GM12878 (cell line): ENCODE measurements at regions not wholly inside any gene's neighbourhood (a gene's known extent, or its start where the extent isn't known, plus 50 kb on each side); places are given as distances from the start of the nearest gene placed in this dataset.

Source experiments
- ATAC-seq: fragments of 200-7000 bp; cut with Tn5 transposase; 3 replicates; pipeline ENCODE4 v1.9.1; 2020; ENCODE audit warnings: mild to moderate bottlenecking, moderate library complexity
- BruUV-seq: library from RNA; stranded (reverse); fragments of 400-500 nt; replicated peaks from 2 replicates; lab custom pipeline; 2021; lab: Mats Ljungman, UMichigan
- CTCF ChIA-PET: fragments of 300-600 bp; sonication (Branson Sonifier 250); formaldehyde crosslinking; extraction: SDS; loops from one replicate; lab custom pipeline; 2021; ENCODE audit warnings: inconsistent platforms; lab: Yijun Ruan, JAX
- POLR2A ChIA-PET: fragments of 350-600 bp; formaldehyde crosslinking; extraction: SDS; loops from one replicate; lab custom pipeline; 2021; ENCODE audit warnings: inconsistent platforms; lab: Charles Lee
- RAD21 ChIA-PET: fragments of 300-600 bp; sonication (Branson Sonifier 250); formaldehyde crosslinking; loops from one replicate; lab custom pipeline; 2023; ENCODE audit warnings: antibody characterized with exemption; ENCODE audit not compliant: unreplicated experiment; lab: Charles Lee
- SMC1A ChIA-PET: fragments of 300-600 bp; sonication (Branson Sonifier 250); formaldehyde crosslinking; loops from one replicate; lab custom pipeline; 2023; ENCODE audit not compliant: unreplicated experiment, uncharacterized antibody; lab: Charles Lee
- DNase-seq: peaks from one replicate; pipeline ENCODE4 v3.0.0-alpha.2; 2011; ENCODE audit warnings: low read depth, low spot score
- FAIRE-seq: peaks from 3 replicates; lab custom pipeline; 2011; peaks lifted over from hg19 to GRCh38; lab: Jason Lieb, UNC
- H2AFZ ChIP-seq: 2 replicates; pipeline ENCODE4 v1.6.0; 2011; ENCODE audit warnings: low read depth, low read length, control low read depth; ENCODE audit not compliant: control insufficient read depth
- H3K27ac ChIP-seq: 2 replicates; pipeline ENCODE4 v1.5.1; 2011; ENCODE audit warnings: control low read depth; ENCODE audit not compliant: control insufficient read depth, insufficient read depth
- H3K27me3 ChIP-seq, 2 experiments: replicated peaks in 1 of 2; 2 replicates each; pipeline versions ENCODE4 v1.6.0 to v1.6.1; 2011; ENCODE audit warnings: low read length in 1 of 2; ENCODE audit not compliant: control insufficient read depth in 2 of 2, insufficient read depth in 2 of 2
- H3K36me3 ChIP-seq, 2 experiments: 2 replicates each; pipeline ENCODE4 v1.5.1; 2011; ENCODE audit warnings: low read length in 1 of 2; ENCODE audit not compliant: control insufficient read depth in 2 of 2, insufficient read depth in 2 of 2
- H3K4me1 ChIP-seq: 2 replicates; pipeline ENCODE4 v1.6.1; 2011; ENCODE audit warnings: mild to moderate bottlenecking, low read length, moderate library complexity, mixed read lengths; ENCODE audit not compliant: control insufficient read depth, insufficient read depth
- H3K4me2 ChIP-seq: 2 replicates; pipeline ENCODE4 v1.6.0; 2011; ENCODE audit warnings: control low read depth; ENCODE audit not compliant: control insufficient read depth, insufficient read depth
- H3K4me3 ChIP-seq: fragments of 200-600 bp; sonication (generic); 2 replicates; pipeline ENCODE4 v1.5.1; 2016
- H3K79me2 ChIP-seq: 2 replicates; pipeline ENCODE4 v1.6.0; 2011; ENCODE audit warnings: low read length; ENCODE audit not compliant: control insufficient read depth, insufficient read depth
- H3K9ac ChIP-seq: 2 replicates; pipeline ENCODE4 v1.8.0; 2011; ENCODE audit warnings: low read length, control low read depth, mixed read lengths; ENCODE audit not compliant: control insufficient read depth, insufficient read depth
- H3K9me3 ChIP-seq: replicated peaks from 3 replicates; pipeline ENCODE4 v1.5.1; 2011; ENCODE audit warnings: mild to moderate bottlenecking, low read length; ENCODE audit not compliant: control insufficient read depth, insufficient read depth
- H4K20me1 ChIP-seq: 2 replicates; pipeline ENCODE4 v1.6.0; 2011; ENCODE audit not compliant: control insufficient read depth, insufficient read depth
- FOS ChIP-seq: IDR thresholded peaks from 3 replicates; pipeline ENCODE4 v1.6.1; 2011; ENCODE audit warnings: borderline replicate concordance; ENCODE audit not compliant: insufficient read length; ENCODE audit errors: extremely low read depth
- NR2C1 ChIP-seq: fragments of 450-650 bp; IDR thresholded peaks from 2 replicates; pipeline ENCODE4 v1.6.1; 2017; ENCODE audit warnings: antibody characterized with exemption, mild to moderate bottlenecking, moderate library complexity
- POLR2AphosphoS2 ChIP-seq: IDR thresholded peaks from 2 replicates; pipeline ENCODE4 v1.6.1; 2011; ENCODE audit warnings: low read depth, mild to moderate bottlenecking, low read length, improper control_type of control experiment, moderate library complexity
- ZNF207 ChIP-seq: fragments of 450-650 bp; IDR thresholded peaks from 2 replicates; pipeline ENCODE4 v1.6.1; 2014; ENCODE audit warnings: antibody characterized with exemption, mild to moderate bottlenecking, borderline replicate concordance
- ZNF384 ChIP-seq: IDR thresholded peaks from 2 replicates; pipeline ENCODE4 v1.6.1; 2012; ENCODE audit warnings: low read depth, mild to moderate bottlenecking, low read length, improper control_type of control experiment, borderline replicate concordance
- WGBS: methylation state at CpG from one replicate; pipeline ENCODE4 v1.1.6; 2016; ENCODE audit warnings: low lambda C conversion rate; ENCODE audit not compliant: insufficient replicate concordance, insufficient coverage; ENCODE audit errors: missing lambda C conversion rate; 5-methylcytosine and 5-hydroxymethylcytosine counted together
- in situ Hi-C: fragments of 300-500 bp; cut with MboI; formaldehyde crosslinking; loops from 9 replicates; pipeline ENCODE4 v1.14.3; 2018; ENCODE audit warnings: mixed read lengths
- intact Hi-C: fragments of 100-400 bp; cut with micrococcal nuclease; formaldehyde crosslinking; loops from one replicate; pipeline ENCODE4 v1.14.2; 2022; ENCODE audit not compliant: unreplicated experiment
- TF ChIP-seq, protein P1 (sequence below): fragments of 450-650 bp; formaldehyde crosslinking; IDR thresholded peaks from 2 replicates; pipeline ENCODE4 v1.5.0; 2022; ENCODE audit warnings: mild to moderate bottlenecking, missing genetic modification characterization

DNA sequence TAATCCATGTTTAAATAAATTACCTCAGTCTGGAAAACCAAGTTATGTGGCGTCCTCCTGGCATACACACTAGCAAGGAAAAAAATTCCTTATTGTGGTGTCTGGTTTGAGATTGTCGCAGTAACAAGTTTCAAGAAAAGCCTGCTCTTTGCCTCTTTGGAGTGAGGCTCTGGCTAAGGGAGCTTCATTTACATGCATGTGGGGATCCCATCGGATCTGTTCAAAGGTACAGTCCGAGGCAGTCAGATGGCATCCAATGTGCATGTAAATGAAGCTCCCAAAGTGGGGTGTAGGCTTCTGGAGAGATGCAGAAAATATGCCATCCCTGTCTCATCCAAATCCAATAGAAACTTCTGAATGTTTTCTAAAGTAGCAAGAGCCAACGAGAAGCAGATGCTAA, 199.5 kb upstream of the FBXL4 start:
- CTCF ChIA-PET = interaction anchor here (1.1 to 1.4 kb wide), 4 partner anchors 9 to 95 kb away, joined by 3 to 9 read pairs (median 4); no protein-coding TSS in a partner anchor
- POLR2A ChIA-PET = no interaction called here
- Histone ChIP-seq H3K36me3 (no peaks in the 10 kb centered on the region), H2AFZ (no peak overlapping the region), H3K4me3 (no peak overlapping the region), H3K27ac (no peak overlapping the region)
- SMC1A ChIA-PET = no interaction called here
- 25% methylated on average over 5 of the region's 5 CpGs for WGBS
- no TSS peak for BruUV-seq
- no peak for ATAC-seq
- TF ChIP-seq, protein P1, sequence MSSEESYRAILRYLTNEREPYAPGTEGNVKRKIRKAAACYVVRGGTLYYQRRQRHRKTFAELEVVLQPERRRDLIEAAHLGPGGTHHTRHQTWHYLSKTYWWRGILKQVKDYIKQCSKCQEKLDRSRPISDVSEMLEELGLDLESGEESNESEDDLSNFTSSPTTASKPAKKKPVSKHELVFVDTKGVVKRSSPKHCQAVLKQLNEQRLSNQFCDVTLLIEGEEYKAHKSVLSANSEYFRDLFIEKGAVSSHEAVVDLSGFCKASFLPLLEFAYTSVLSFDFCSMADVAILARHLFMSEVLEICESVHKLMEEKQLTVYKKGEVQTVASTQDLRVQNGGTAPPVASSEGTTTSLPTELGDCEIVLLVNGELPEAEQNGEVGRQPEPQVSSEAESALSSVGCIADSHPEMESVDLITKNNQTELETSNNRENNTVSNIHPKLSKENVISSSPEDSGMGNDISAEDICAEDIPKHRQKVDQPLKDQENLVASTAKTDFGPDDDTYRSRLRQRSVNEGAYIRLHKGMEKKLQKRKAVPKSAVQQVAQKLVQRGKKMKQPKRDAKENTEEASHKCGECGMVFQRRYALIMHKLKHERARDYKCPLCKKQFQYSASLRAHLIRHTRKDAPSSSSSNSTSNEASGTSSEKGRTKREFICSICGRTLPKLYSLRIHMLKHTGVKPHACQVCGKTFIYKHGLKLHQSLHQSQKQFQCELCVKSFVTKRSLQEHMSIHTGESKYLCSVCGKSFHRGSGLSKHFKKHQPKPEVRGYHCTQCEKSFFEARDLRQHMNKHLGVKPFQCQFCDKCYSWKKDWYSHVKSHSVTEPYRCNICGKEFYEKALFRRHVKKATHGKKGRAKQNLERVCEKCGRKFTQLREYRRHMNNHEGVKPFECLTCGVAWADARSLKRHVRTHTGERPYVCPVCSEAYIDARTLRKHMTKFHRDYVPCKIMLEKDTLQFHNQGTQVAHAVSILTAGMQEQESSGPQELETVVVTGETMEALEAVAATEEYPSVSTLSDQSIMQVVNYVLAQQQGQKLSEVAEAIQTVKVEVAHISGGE (CRISPR knock-in tag) = no peak
- TF ChIP-seq ZNF384 (no peak), POLR2AphosphoS2 (no peak), FOS (no peak), NR2C1 (no peak), ZNF207 (no peak)
- TF ChIP-seq, all 136 proteins: peak for 0
- intact Hi-C loops (no loop called here), in situ Hi-C loops (no loop called here)
- no peaks in the 10 kb centered on the region for H4K20me1 ChIP-seq
- no peak overlapping the region for H3K4me2 ChIP-seq
- no peaks in the 10 kb centered on the region for H3K27me3 ChIP-seq
- DNase-seq = no peak
- no peak for FAIRE-seq
- H3K9ac ChIP-seq = no peak overlapping the region
- H3K9me3 ChIP-seq = no peaks in the 10 kb centered on the region
- H3K4me1 ChIP-seq = no peaks in the 10 kb centered on the region
- RAD21 ChIA-PET = interaction anchor here (0.8 kb wide), 1 partner anchor 91 kb away, joined by 3 read pairs; no protein-coding TSS in a partner anchor
- no peaks in the 10 kb centered on the region for H3K79me2 ChIP-seq
